ENCODE measurements at regions not wholly inside any gene's neighbourhood (a gene's known extent, or its start where the extent isn't known, plus 50 kb on each side); places are given as distances from the start of the nearest gene placed in this dataset.

DNA sequence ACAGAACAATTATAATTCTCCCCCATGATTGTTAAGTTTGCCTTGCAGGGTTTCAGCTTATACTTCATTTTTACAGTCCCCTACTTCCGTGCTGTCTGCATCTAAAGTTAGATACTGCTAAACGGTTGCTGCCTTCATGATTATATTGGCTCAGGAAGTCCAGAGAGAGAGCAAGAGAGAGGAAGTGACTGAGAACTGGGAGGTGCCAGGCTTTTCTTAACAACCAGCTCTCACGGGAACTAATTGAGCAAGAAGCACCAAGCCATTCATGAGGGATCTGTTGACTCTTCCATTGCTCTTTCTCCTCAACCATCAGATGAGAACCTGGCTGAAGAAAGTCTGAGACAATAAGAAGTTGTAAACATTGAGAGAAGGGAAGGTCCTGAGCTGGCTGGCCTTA, 125.5 kb upstream of the SIX2 start:
- no peak for TF ChIP-seq CTCF (IDR thresholded peaks at IDR 0.05)
- H3K4me1 ChIP-seq (ENCODE audit: control insufficient read depth in 1 of 2, insufficient read depth in 2 of 2, low read length in 2 of 2) = peaks cover 53 to 57% of the 10 kb centered on the region in 2 donors
- no CpG with 5 or more reads among the region's 3 CpGs for WGBS (ENCODE audit: insufficient coverage)
- DNase-seq = peak; percentile 67 to 79 (median 77)
- H3K27me3 Mint-ChIP-seq (ENCODE audit: low read depth in 3 of 3) = peaks cover 2 to 4% (median 3%) of the 10 kb centered on the region in 3 donors
- H3K9ac ChIP-seq (ENCODE audit: insufficient read depth, low read length, poor library complexity, severe bottlenecking) = no peak overlapping the region
- H3K9me3 Mint-ChIP-seq = peaks cover 0 to 5% (median 2%) of the 10 kb centered on the region in 7 donors
- H3K4me3 Mint-ChIP-seq = peak overlapping the region in 1 of 2 donors; percentile 65
- H3K27ac ChIP-seq (ENCODE audit: low read depth in 1 of 2, low read length in 2 of 2) = peak overlapping the region in 1 of 2 donors; percentile 76
- intact Hi-C loops (cut with micrococcal nuclease) = no loop called here
- H3K4me1 Mint-ChIP-seq = peaks cover 34% of the 10 kb centered on the region
- H3K36me3 ChIP-seq (replicated peaks in 1 of 2; ENCODE audit: control insufficient read depth in 1 of 2, insufficient read depth in 2 of 2, low read length in 2 of 2) = no peaks in the 10 kb centered on the region
- H3K79me2 ChIP-seq (ENCODE audit: insufficient read depth, low read length) = no peaks in the 10 kb centered on the region
- H4K20me1 ChIP-seq (ENCODE audit: insufficient read depth, low read length) = no peaks in the 10 kb centered on the region
- peak overlapping the region; percentile 35 for H3K4me2 ChIP-seq (replicated peaks; ENCODE audit: extremely low read depth, low read length, poor library complexity, severe bottlenecking)
- H2AFZ ChIP-seq (ENCODE audit: insufficient read depth, low read depth, low read length, poor library complexity, severe bottlenecking) = peak overlapping the region; percentile 22
- H3K9me3 ChIP-seq (replicated peaks in 1 of 2; ENCODE audit: control insufficient read depth in 1 of 2, insufficient read depth in 1 of 2, low read length in 2 of 2) = peaks cover 0 to 6% of the 10 kb centered on the region in 2 donors
- H3K27me3 ChIP-seq (ENCODE audit: control insufficient read depth in 2 of 2, insufficient read depth in 2 of 2, low read length in 2 of 2) = no peaks in the 10 kb centered on the region
- H3K27ac Mint-ChIP-seq = peak overlapping the region; percentile 20 to 89 (median 78)
- H3K36me3 Mint-ChIP-seq = no peaks in the 10 kb centered on the region
- peak overlapping the region in 1 of 3 experiments; percentile 31 for H3K4me3 ChIP-seq (replicated peaks in 1 of 3; ENCODE audit: low read depth in 2 of 3, low read length in 3 of 3)

DNA sequence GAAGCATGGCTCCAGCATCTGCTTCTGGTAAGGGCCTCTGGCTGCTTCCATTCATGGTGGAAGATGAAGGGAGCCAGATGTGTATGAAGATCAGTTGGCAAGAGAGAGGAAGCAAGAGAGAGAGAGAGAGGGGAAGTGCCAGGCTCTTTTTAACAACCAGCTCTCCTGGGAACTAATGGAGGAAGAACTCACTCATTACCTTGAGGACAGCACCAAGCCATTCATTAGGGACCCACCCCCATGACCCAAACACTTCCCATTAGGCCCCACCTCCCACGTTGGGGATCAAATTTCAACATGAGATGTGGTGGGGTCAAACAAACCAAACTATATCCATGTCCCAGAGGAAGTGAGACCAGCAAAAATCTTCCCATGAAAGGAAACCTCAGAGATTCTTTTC, 124.8 kb upstream of the SIX2 start:
- Mint-ChIP-seq H3K9me3 (peaks cover 0 to 5% (median 2%) of the 10 kb centered on the region in 7 donors), H3K4me3 (peak overlapping the region in 1 of 2 donors; percentile 31), H3K4me1 (peaks cover 34% of the 10 kb centered on the region), H3K27ac (peak overlapping the region; percentile 28 to 86 (median 76)), H3K27me3 (ENCODE audit: low read depth in 3 of 3) (peaks cover 2 to 4% (median 3%) of the 10 kb centered on the region in 3 donors), H3K36me3 (no peaks in the 10 kb centered on the region)
- Histone ChIP-seq H3K27me3 (ENCODE audit: control insufficient read depth in 2 of 2, insufficient read depth in 2 of 2, low read length in 2 of 2) (no peaks in the 10 kb centered on the region), H4K20me1 (ENCODE audit: insufficient read depth, low read length) (no peaks in the 10 kb centered on the region), H3K4me2 (replicated peaks; ENCODE audit: extremely low read depth, low read length, poor library complexity, severe bottlenecking) (peak overlapping the region; percentile 35), H3K9ac (ENCODE audit: insufficient read depth, low read length, poor library complexity, severe bottlenecking) (no peak overlapping the region), H3K9me3 (replicated peaks in 1 of 2; ENCODE audit: control insufficient read depth in 1 of 2, insufficient read depth in 1 of 2, low read length in 2 of 2) (peaks cover 0 to 6% of the 10 kb centered on the region in 2 donors), H3K36me3 (replicated peaks in 1 of 2; ENCODE audit: control insufficient read depth in 1 of 2, insufficient read depth in 2 of 2, low read length in 2 of 2) (no peaks in the 10 kb centered on the region), H3K79me2 (ENCODE audit: insufficient read depth, low read length) (no peaks in the 10 kb centered on the region), H3K4me3 (replicated peaks in 1 of 3; ENCODE audit: low read depth in 2 of 3, low read length in 3 of 3) (peak overlapping the region in 1 of 3 experiments; percentile 31), H2AFZ (ENCODE audit: insufficient read depth, low read depth, low read length, poor library complexity, severe bottlenecking) (no peak overlapping the region), H3K4me1 (ENCODE audit: control insufficient read depth in 1 of 2, insufficient read depth in 2 of 2, low read length in 2 of 2) (peaks cover 53 to 57% of the 10 kb centered on the region in 2 donors), H3K27ac (ENCODE audit: low read depth in 1 of 2, low read length in 2 of 2) (peak overlapping the region in 1 of 2 donors; percentile 76)
- DNase-seq = peak in 2 of 3 donors; percentile 17
- intact Hi-C loops (cut with micrococcal nuclease) = no loop called here
- TF ChIP-seq CTCF (IDR thresholded peaks at IDR 0.05) = no peak
- no CpG with 5 or more reads among the region's 1 CpG for WGBS (ENCODE audit: insufficient coverage)

Data from CD14-positive monocyte (primary cell).